ENCODE measurements at regions not wholly inside any gene's neighbourhood (a gene's known extent, or its start where the extent isn't known, plus 50 kb on each side); places are given as distances from the start of the nearest gene placed in this dataset.
A peak's percentile ranks its signal among the peaks of the same experiment; 100 is the strongest.

- H3K79me1 ChIP-seq (ENCODE audit: low read depth, low read length): no peaks in the 10 kb centered on the region
- WGBS, 2 experiments (ENCODE audit: extremely low coverage in 1 of 2, insufficient coverage in 1 of 2, insufficient read length in 1 of 2, insufficient replicate concordance in 2 of 2, low coverage in 1 of 2, low lambda C conversion rate in 2 of 2, missing lambda C conversion rate in 1 of 2): 90% methylated on average over 3 of the region's 3 CpGs; no CpG with 5 or more reads in 1 of the 2 experiments
- no peak for FAIRE-seq
- no peaks in the 10 kb centered on the region for H3K9me3 ChIP-seq (ENCODE audit: insufficient read depth in 2 of 2, low read depth in 1 of 2, low read length in 1 of 2)
- H3K27me3 ChIP-seq (replicated peaks in 1 of 4; ENCODE audit: control insufficient read depth in 3 of 4, extremely low read depth in 1 of 4, insufficient read depth in 3 of 4, low read length in 3 of 4): no peaks in the 10 kb centered on the region
- no peak overlapping the region for H3K14ac ChIP-seq (ENCODE audit: insufficient read length)
- no peak overlapping the region for H4K5ac ChIP-seq (ENCODE audit: insufficient read length, low read depth, low read length)
- no peak overlapping the region for H3K56ac ChIP-seq (replicated peaks; ENCODE audit: insufficient read length, low read depth, low read length)
- DNase-seq (ENCODE audit: low read depth in 1 of 2, low spot score in 2 of 2): no peak
- POLR2A ChIA-PET (ENCODE audit: partially characterized antibody): no interaction called here
- H2BK120ac ChIP-seq (replicated peaks; ENCODE audit: low read depth, low read length): no peak overlapping the region
- H2AFZ ChIP-seq (ENCODE audit: low read length): 0 out of 2 replicates have a peak overlapping the region, but pooled peaks have one; percentile 12
- no peak overlapping the region for H3K4me2 ChIP-seq (ENCODE audit: insufficient read depth in 1 of 2, low read depth in 2 of 2, low read length in 2 of 2)
- no peak overlapping the region for H4K8ac ChIP-seq (ENCODE audit: extremely low read depth, insufficient read depth, low read length)
- H3K27ac ChIP-seq (ENCODE audit: low read depth, low read length): no peak overlapping the region
- H3K23me2 ChIP-seq (ENCODE audit: low read depth, low read length): no peaks in the 10 kb centered on the region
- H3K4me1 ChIP-seq (replicated peaks in 1 of 4; ENCODE audit: control insufficient read depth in 3 of 4, insufficient read depth in 4 of 4, low read length in 3 of 4): no peaks in the 10 kb centered on the region
- H3K9ac ChIP-seq (replicated peaks in 1 of 4; ENCODE audit: extremely low read depth in 1 of 4, low read depth in 3 of 4, low read length in 3 of 4): no peak overlapping the region
- H2BK15ac ChIP-seq (ENCODE audit: low read length): no peak overlapping the region
- H3K36me3 ChIP-seq (ENCODE audit: control insufficient read depth in 2 of 4, insufficient read depth in 4 of 4, low read length in 3 of 4): no peaks in the 10 kb centered on the region
- no peak overlapping the region for H2BK12ac ChIP-seq (ENCODE audit: low read depth, low read length)
- H4K91ac ChIP-seq (replicated peaks; ENCODE audit: insufficient read length, low read length): no peak overlapping the region
- H4K20me1 ChIP-seq (replicated peaks in 1 of 2; ENCODE audit: control insufficient read depth in 1 of 2, insufficient read depth in 2 of 2, low read length in 2 of 2): no peaks in the 10 kb centered on the region
- no peak overlapping the region for H2BK5ac ChIP-seq (ENCODE audit: low read depth, low read length)
- H2BK20ac ChIP-seq (ENCODE audit: low read length): no peak overlapping the region
- CTCF ChIA-PET (ENCODE audit: partially characterized antibody): no interaction called here
- H3K23ac ChIP-seq (ENCODE audit: insufficient read length): no peak overlapping the region
- no peak overlapping the region for H2AK5ac ChIP-seq (ENCODE audit: low read depth, low read length)
- H3K18ac ChIP-seq (ENCODE audit: extremely low read depth, low read length): 0 out of 2 replicates have a peak overlapping the region, but pooled peaks have one; percentile 2
- H3K4me3 ChIP-seq (ENCODE audit: extremely low read depth in 1 of 4, insufficient read depth in 2 of 4, low read depth in 3 of 4, low read length in 4 of 4): no peak overlapping the region
- H3K79me2 ChIP-seq (ENCODE audit: control insufficient read depth in 1 of 2, insufficient read depth in 2 of 2, low read length in 2 of 2): no peaks in the 10 kb centered on the region
- H3K4ac ChIP-seq (replicated peaks; ENCODE audit: insufficient read length, low read depth, low read length): no peak overlapping the region
- TF ChIP-seq GTF2F1 (IDR thresholded peaks at IDR 0.05; ENCODE audit: borderline replicate concordance, low read depth, low read length) (no peak), CTBP2 (IDR thresholded peaks at IDR 0.05; ENCODE audit: borderline replicate concordance, insufficient read depth, insufficient read length, low read length) (no peak), KDM5A (IDR thresholded peaks at IDR 0.05; ENCODE audit: low read length) (no peak), EZH2 (IDR thresholded peaks at IDR 0.05; ENCODE audit: low read depth, low read length, severe bottlenecking) (no peak), RXRA (IDR thresholded peaks at IDR 0.05; ENCODE audit: insufficient read depth, low read depth, low read length) (no peak), ATF2 (IDR thresholded peaks at IDR 0.05; ENCODE audit: low read length) (no peak), ZNF274 (IDR thresholded peaks at IDR 0.05; ENCODE audit: borderline replicate concordance, extremely low read depth, low read length) (no peak), RAD21 (IDR thresholded peaks at IDR 0.05 in 1 of 2, conservative IDR thresholded peaks at IDR 0.05 in 1 of 2; ENCODE audit: low read depth in 2 of 2, low read length in 2 of 2) (no peak), KDM1A (IDR thresholded peaks at IDR 0.05; ENCODE audit: borderline replicate concordance, low read length) (no peak)
Measured at GRCh38 chr2:222115296-222115695, 183.5 kb downstream of the PAX3 start.

Measured in H1 (cell line).